Keratinocyte (primary cell): ENCODE measurements at regions not wholly inside any gene's neighbourhood (a gene's known extent, or its start where the extent isn't known, plus 50 kb on each side); places are given as distances from the start of the nearest gene placed in this dataset.

Source experiments
- DNase-seq: peaks from one replicate; pipeline ENCODE4 v3.0.0-alpha.2; 2011; ENCODE audit warnings: low read depth, missing footprints, low spot score
- FAIRE-seq: peaks from 2 replicates; lab custom pipeline; 2011; peaks lifted over from hg19 to GRCh38; lab: Jason Lieb, UNC
- H2AFZ ChIP-seq: 2 replicates; pipeline ENCODE4 v1.6.0; 2012; ENCODE audit warnings: low read length, control low read depth, inconsistent platforms; ENCODE audit not compliant: control insufficient read depth
- H3K27ac ChIP-seq: 2 replicates; pipeline ENCODE4 v1.5.1; 2011; ENCODE audit warnings: low read length; ENCODE audit not compliant: control insufficient read depth, insufficient read depth
- H3K27me3 ChIP-seq: 3 replicates; pipeline ENCODE4 v1.6.0; 2011; ENCODE audit warnings: low read length; ENCODE audit not compliant: control insufficient read depth, insufficient read depth; ENCODE audit errors: extremely low read depth
- H3K36me3 ChIP-seq, 2 experiments: 2 replicates in 1 of 2; 3 replicates in 1 of 2; pipeline ENCODE4 v1.5.1; 2011; ENCODE audit warnings: low read length in 2 of 2, mild to moderate bottlenecking in 1 of 2; ENCODE audit not compliant: control insufficient read depth in 2 of 2, insufficient read depth in 2 of 2; ENCODE audit errors: extremely low read depth in 1 of 2
- H3K4me1 ChIP-seq: 3 replicates; pipeline ENCODE4 v1.5.1; 2011; ENCODE audit warnings: low read length; ENCODE audit not compliant: control insufficient read depth, insufficient read depth; ENCODE audit errors: extremely low read depth
- H3K4me2 ChIP-seq: 3 replicates; pipeline ENCODE4 v1.6.0; 2011; ENCODE audit warnings: low read depth, low read length; ENCODE audit not compliant: control insufficient read depth, insufficient read depth; ENCODE audit errors: extremely low read depth
- H3K4me3 ChIP-seq, 3 experiments: fragments of 200-600 bp in 1 of 3; sonication (generic) in 1 of 3; 2 replicates in 2 of 3; 3 replicates in 1 of 3; pipeline ENCODE4 v1.5.1; 2011 to 2016; ENCODE audit warnings: low read length in 3 of 3, mild to moderate bottlenecking in 3 of 3, control low read depth in 2 of 3, inconsistent platforms in 1 of 3, low read depth in 1 of 3, mixed read lengths in 1 of 3, mixed run types in 1 of 3, moderate library complexity in 1 of 3; ENCODE audit not compliant: control insufficient read depth in 2 of 3, insufficient read depth in 2 of 3; ENCODE audit errors: extremely low read depth in 1 of 3
- H3K79me2 ChIP-seq: 2 replicates; pipeline ENCODE4 v1.6.0; 2012; ENCODE audit warnings: low read length; ENCODE audit not compliant: control insufficient read depth, insufficient read depth
- H3K9ac ChIP-seq: 3 replicates; pipeline ENCODE4 v1.6.0; 2011; ENCODE audit warnings: low read length; ENCODE audit not compliant: control insufficient read depth, insufficient read depth; ENCODE audit errors: extremely low read depth
- H3K9me1 ChIP-seq: 3 replicates; pipeline ENCODE4 v1.6.0; 2011; ENCODE audit warnings: low read length; ENCODE audit not compliant: control insufficient read depth, insufficient read depth; ENCODE audit errors: extremely low read depth
- H3K9me3 ChIP-seq: 2 replicates; pipeline ENCODE4 v1.5.1; 2012; ENCODE audit warnings: low read depth, low read length; ENCODE audit not compliant: control insufficient read depth
- H4K20me1 ChIP-seq: 3 replicates; pipeline ENCODE4 v1.6.0; 2011; ENCODE audit warnings: low read length; ENCODE audit not compliant: control insufficient read depth, insufficient read depth; ENCODE audit errors: extremely low read depth
- CTCF ChIP-seq, 3 experiments: IDR thresholded peaks in 1 of 3; conservative IDR thresholded peaks in 1 of 3; optimal IDR thresholded peaks in 1 of 3; 2 replicates in 2 of 3; 3 replicates in 1 of 3; pipeline versions ENCODE3 to v1.5.1; 2011; ENCODE audit warnings: low read length in 3 of 3, mild to moderate bottlenecking in 3 of 3, moderate library complexity in 2 of 3, control low read depth in 1 of 3, inconsistent platforms in 1 of 3; ENCODE audit not compliant: insufficient read depth in 2 of 3; ENCODE audit errors: extremely low read depth in 1 of 3
- EZH2 ChIP-seq: IDR thresholded peaks from one replicate; pipeline ENCODE4 v1.6.1; 2012; ENCODE audit warnings: inconsistent platforms, mild to moderate bottlenecking, low read length, moderate library complexity
- dilution Hi-C: fragments of 300-500 bp; cut with MboI; formaldehyde crosslinking; loops from one replicate; pipeline ENCODE4 v1.7.0; 2020; ENCODE audit warnings: low sequenced_read_pairs; ENCODE audit not compliant: extremely low pct_ligation_motif_present

- Histone ChIP-seq H3K9me3 (no peaks in the 10 kb centered on the region), H4K20me1 (no peaks in the 10 kb centered on the region), H3K4me2 (peak overlapping the region; percentile 59), H3K36me3 (no peaks in the 10 kb centered on the region), H3K9ac (no peak overlapping the region), H3K79me2 (no peaks in the 10 kb centered on the region), H3K4me3 (no peak overlapping the region), H2AFZ (peak overlapping the region; percentile 59), H3K27ac (no peak overlapping the region), H3K4me1 (peaks cover 9% of the 10 kb centered on the region), H3K9me1 (no peaks in the 10 kb centered on the region), H3K27me3 (no peaks in the 10 kb centered on the region)
- DNase-seq = no peak
- dilution Hi-C loops = no loop called here
- TF ChIP-seq CTCF (optimal IDR thresholded peaks at IDR 0.05 in 1 of 3, IDR thresholded peaks at IDR 0.05 in 1 of 3, conservative IDR thresholded peaks at IDR 0.05 in 1 of 3; ENCODE audit: extremely low read depth in 1 of 3, insufficient read depth in 2 of 3, low read length in 3 of 3) (peak; percentile 13 to 58 (median 13)), EZH2 (no peak)
- peak; percentile 59 for FAIRE-seq
Measured at GRCh38 chr9:129362287-129363000, 184.4 kb upstream of the IER5L start.

- DNase-seq (no peak), FAIRE-seq (no peak)
- H3K4me1 ChIP-seq = peaks cover 9% of the 10 kb centered on the region
- H3K9ac ChIP-seq = no peak overlapping the region
- dilution Hi-C loops = no loop called here
- H4K20me1 ChIP-seq = no peaks in the 10 kb centered on the region
- no peaks in the 10 kb centered on the region for H3K36me3 ChIP-seq
- H3K4me2 ChIP-seq = no peak overlapping the region
- H3K79me2 ChIP-seq = no peaks in the 10 kb centered on the region
- TF ChIP-seq CTCF (optimal IDR thresholded peaks at IDR 0.05 in 1 of 3, IDR thresholded peaks at IDR 0.05 in 1 of 3, conservative IDR thresholded peaks at IDR 0.05 in 1 of 3; ENCODE audit: extremely low read depth in 1 of 3, insufficient read depth in 2 of 3, low read length in 3 of 3) (no peak), EZH2 (no peak)
- no peak overlapping the region for H2AFZ ChIP-seq
- no peaks in the 10 kb centered on the region for H3K27me3 ChIP-seq
- no peaks in the 10 kb centered on the region for H3K9me3 ChIP-seq
- no peak overlapping the region for H3K4me3 ChIP-seq
- no peaks in the 10 kb centered on the region for H3K9me1 ChIP-seq
- no peak overlapping the region for H3K27ac ChIP-seq
Measured at GRCh38 chr9:129361196-129361595, 183.1 kb upstream of the IER5L start.
